Stomach (tissue), 8 donors: ENCODE measurements at regions not wholly inside any gene's neighbourhood (a gene's known extent, or its start where the extent isn't known, plus 50 kb on each side); places are given as distances from the start of the nearest gene placed in this dataset.

Source experiments
- DNase-seq, 2 donors: peaks; one replicate each; pipeline versions ENCODE4 v3.0.0 to v3.0.0-alpha.2; 2013 to 2019
- H3K27ac ChIP-seq, 5 donors: fragments of 200-600 bp in 4 of 5; sonication (generic) in 4 of 5; one replicate each; pipeline ENCODE4 v1.5.1; 2013 to 2019; ENCODE audit warnings: mild to moderate bottlenecking in 1 of 5, moderate library complexity in 1 of 5
- H3K27me3 ChIP-seq, 3 donors: fragments of 200-600 bp; sonication (generic); one replicate each; pipeline ENCODE4 v1.5.1; 2017 to 2019; ENCODE audit warnings: mixed run types in 1 of 3
- H3K36me3 ChIP-seq, 4 donors: fragments of 200-600 bp; sonication (generic); 1 replicate in 3 of 4; 2 replicates in 1 of 4; pipeline ENCODE4 v1.5.1; 2016 to 2019
- H3K4me1 ChIP-seq, 4 donors: fragments of 200-600 bp; sonication (generic); one replicate each; pipeline ENCODE4 v1.5.1; 2016 to 2019
- H3K4me3 ChIP-seq, 4 donors: fragments of 200-600 bp; sonication (generic) in 3 of 4; one replicate each; pipeline ENCODE4 v1.5.1; 2016 to 2019; ENCODE audit warnings: mild to moderate bottlenecking in 1 of 4
- H3K9me3 ChIP-seq, 4 donors: fragments of 200-600 bp; sonication (generic); one replicate each; pipeline ENCODE4 v1.5.1; 2016 to 2019
- CTCF ChIP-seq, 7 experiments: fragments of 450-650 bp in 4 of 7; fragments of 200-600 bp in 3 of 7; sonication (generic) in 3 of 7; IDR thresholded peaks; one replicate each; pipeline ENCODE4 v1.5.1; 2016 to 2019; ENCODE audit warnings: antibody characterized with exemption in 7 of 7, control low read depth in 2 of 7, mild to moderate bottlenecking in 1 of 7
- EP300 ChIP-seq: sonication (generic); formaldehyde crosslinking; IDR thresholded peaks from one replicate; pipeline ENCODE4 v1.6.1; 2017; ENCODE audit warnings: antibody characterized with exemption
- POLR2A ChIP-seq, 4 donors: fragments of 450-650 bp; IDR thresholded peaks; one replicate each; pipeline ENCODE4 v1.6.1; 2016; ENCODE audit warnings: antibody characterized with exemption in 4 of 4, control low read depth in 2 of 4, mild to moderate bottlenecking in 1 of 4, moderate library complexity in 1 of 4
- POLR2AphosphoS5 ChIP-seq, 3 donors: sonication (generic); formaldehyde crosslinking; IDR thresholded peaks; one replicate each; pipeline ENCODE4 v1.6.1; 2016; ENCODE audit warnings: antibody characterized with exemption in 3 of 3
- WGBS, 5 donors: extraction: QIAGEN DNeasy Blood & Tissue Kit in 3 of 5; methylation state at CpG; one replicate each; pipeline versions ENCODE4 v1.1.5 to v1.1.7; 2013 to 2018; 5-methylcytosine and 5-hydroxymethylcytosine counted together
- intact Hi-C: fragments of 100-400 bp; cut with DNase I; formaldehyde crosslinking; loops from one replicate; pipeline ENCODE4 v1.15.1; 2023; ENCODE audit warnings: low total_unique reads
- donor health status: healthy with polysubstance abuse.
- donor health status: Bipolar disorder and iron deficiency.
- donor health status: healthy.

- H3K36me3 ChIP-seq = no peaks in the 10 kb centered on the region
- no peak for DNase-seq
- no peak for TF ChIP-seq CTCF (IDR thresholded peaks at IDR 0.05)
- no peak for TF ChIP-seq POLR2A (IDR thresholded peaks at IDR 0.05)
- TF ChIP-seq POLR2AphosphoS5 (IDR thresholded peaks at IDR 0.05) = no peak
- TF ChIP-seq EP300 = no peak
- no peaks in the 10 kb centered on the region for H3K4me1 ChIP-seq
- H3K27ac ChIP-seq = no peak overlapping the region
- WGBS, 5 donors = 80 to 87% (median 81%) methylated on average over 13 of the region's 13 CpGs
- H3K4me3 ChIP-seq = no peak overlapping the region
- no peaks in the 10 kb centered on the region for H3K9me3 ChIP-seq
- intact Hi-C loops = no loop called here
- H3K27me3 ChIP-seq = no peaks in the 10 kb centered on the region
These were observed 261.4 kb upstream of the SKOR2 start for GRCh38 chr18:47512726-47513435.

DNA sequence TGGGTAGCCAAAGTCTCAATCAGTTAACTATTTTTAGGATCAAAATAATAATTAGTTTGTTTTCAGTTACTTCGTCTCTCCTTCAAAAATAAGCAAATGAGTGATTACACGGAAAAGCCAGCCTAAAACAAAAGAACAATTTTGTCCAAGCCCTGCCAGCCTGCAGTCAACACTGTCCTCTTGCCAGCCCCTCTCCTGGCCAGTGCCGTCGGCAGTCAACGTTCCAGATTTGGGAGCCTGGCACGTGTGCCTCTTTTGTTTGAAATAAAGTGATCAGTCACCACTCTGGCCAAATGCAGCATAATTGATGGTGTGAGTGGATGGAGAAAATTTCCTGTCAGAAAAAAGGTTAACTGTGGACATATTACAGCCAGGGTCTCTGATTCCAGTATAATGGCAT lies 260.6 kb upstream of the SKOR2 start:
- no peaks in the 10 kb centered on the region for H3K9me3 ChIP-seq
- H3K27ac ChIP-seq = no peak overlapping the region
- intact Hi-C loops = no loop called here
- no peak for TF ChIP-seq POLR2AphosphoS5 (IDR thresholded peaks at IDR 0.05)
- DNase-seq = no peak
- no peak overlapping the region for H3K4me3 ChIP-seq
- no peaks in the 10 kb centered on the region for H3K27me3 ChIP-seq
- no peaks in the 10 kb centered on the region for H3K4me1 ChIP-seq
- H3K36me3 ChIP-seq = no peaks in the 10 kb centered on the region
- WGBS, 5 donors = 67 to 78% (median 77%) methylated on average over 6 of the region's 6 CpGs

- TF ChIP-seq POLR2AphosphoS5 (IDR thresholded peaks at IDR 0.05) = no peak
- TF ChIP-seq POLR2A (IDR thresholded peaks at IDR 0.05) = no peak
- no peak for TF ChIP-seq EP300
- TF ChIP-seq CTCF (IDR thresholded peaks at IDR 0.05) = no peak
- DNase-seq = no peak
- Histone ChIP-seq H3K27ac (no peak overlapping the region), H3K36me3 (no peaks in the 10 kb centered on the region), H3K4me1 (no peaks in the 10 kb centered on the region), H3K9me3 (no peaks in the 10 kb centered on the region), H3K4me3 (no peak overlapping the region), H3K27me3 (no peaks in the 10 kb centered on the region)
- intact Hi-C loops = no loop called here
- 81 to 91% (median 88%) methylated on average over 4 of the region's 4 CpGs for WGBS, 5 donors
These were observed 259.4 kb upstream of the SKOR2 start for GRCh38 chr18:47510831-47511230.

DNA sequence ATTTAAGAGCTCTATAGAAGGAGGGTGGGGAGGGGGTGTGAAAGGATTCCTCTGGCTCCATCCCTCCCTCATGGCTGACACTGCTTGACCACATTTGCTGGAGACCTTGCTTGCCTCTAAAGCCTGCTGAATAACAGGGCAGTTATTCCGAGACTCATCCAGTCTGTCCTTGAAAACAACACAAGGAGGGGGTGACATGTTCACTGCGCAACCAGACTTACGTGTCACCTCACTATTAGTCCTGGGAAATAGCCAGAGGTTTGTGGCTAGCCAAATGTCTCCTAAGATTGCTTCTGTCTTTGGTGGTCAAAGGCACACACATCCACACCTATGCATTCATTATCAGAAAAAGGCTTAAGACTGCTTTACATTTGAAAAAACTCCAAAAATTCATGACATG lies 256.2 kb upstream of the SKOR2 start:
- Histone ChIP-seq H3K27ac (no peak overlapping the region), H3K4me3 (no peak overlapping the region), H3K36me3 (no peaks in the 10 kb centered on the region), H3K9me3 (no peaks in the 10 kb centered on the region), H3K4me1 (no peaks in the 10 kb centered on the region), H3K27me3 (no peaks in the 10 kb centered on the region)
- DNase-seq = no peak
- WGBS, 5 donors = 76 to 94% (median 89%) methylated on average over 3 of the region's 3 CpGs
- TF ChIP-seq CTCF (IDR thresholded peaks at IDR 0.05) = no peak
- intact Hi-C loops = no loop called here

- no peaks in the 10 kb centered on the region for H3K27me3 ChIP-seq
- no peak overlapping the region for H3K4me3 ChIP-seq
- no peaks in the 10 kb centered on the region for H3K4me1 ChIP-seq
- TF ChIP-seq EP300 (no peak), CTCF (IDR thresholded peaks at IDR 0.05) (no peak), POLR2A (IDR thresholded peaks at IDR 0.05) (no peak), POLR2AphosphoS5 (IDR thresholded peaks at IDR 0.05) (no peak)
- intact Hi-C loops = no loop called here
- no peak overlapping the region for H3K27ac ChIP-seq
- H3K36me3 ChIP-seq = no peaks in the 10 kb centered on the region
- 66 to 83% (median 75%) methylated on average over 7 of the region's 7 CpGs for WGBS, 5 donors
- H3K9me3 ChIP-seq = no peaks in the 10 kb centered on the region
- DNase-seq = no peak
These were observed 255.4 kb upstream of the SKOR2 start for GRCh38 chr18:47506897-47507296.
